ENCODE measurements at regions not wholly inside any gene's neighbourhood (a gene's known extent, or its start where the extent isn't known, plus 50 kb on each side); places are given as distances from the start of the nearest gene placed in this dataset.

DNA sequence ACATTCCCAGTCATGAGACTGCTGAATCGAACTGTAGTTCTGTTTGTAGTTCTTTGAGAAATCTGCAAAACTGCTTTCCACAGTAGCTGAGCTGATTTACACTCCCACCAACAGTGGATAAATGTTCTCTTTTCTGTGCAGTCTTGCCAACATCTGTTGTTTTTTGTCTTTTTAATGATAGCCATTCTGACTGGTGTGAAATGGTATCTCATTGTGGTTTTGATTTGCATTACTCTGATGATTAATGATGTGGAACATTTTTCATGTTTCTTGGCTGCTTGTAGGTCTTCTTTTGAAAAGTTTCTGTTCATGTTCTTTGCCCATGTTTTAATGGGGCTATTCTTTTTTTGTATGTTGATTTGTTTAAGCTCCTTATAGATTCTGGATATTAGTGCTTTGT is 187.3 kb upstream of the TLE4 start:
- TF ChIP-seq, protein P1, sequence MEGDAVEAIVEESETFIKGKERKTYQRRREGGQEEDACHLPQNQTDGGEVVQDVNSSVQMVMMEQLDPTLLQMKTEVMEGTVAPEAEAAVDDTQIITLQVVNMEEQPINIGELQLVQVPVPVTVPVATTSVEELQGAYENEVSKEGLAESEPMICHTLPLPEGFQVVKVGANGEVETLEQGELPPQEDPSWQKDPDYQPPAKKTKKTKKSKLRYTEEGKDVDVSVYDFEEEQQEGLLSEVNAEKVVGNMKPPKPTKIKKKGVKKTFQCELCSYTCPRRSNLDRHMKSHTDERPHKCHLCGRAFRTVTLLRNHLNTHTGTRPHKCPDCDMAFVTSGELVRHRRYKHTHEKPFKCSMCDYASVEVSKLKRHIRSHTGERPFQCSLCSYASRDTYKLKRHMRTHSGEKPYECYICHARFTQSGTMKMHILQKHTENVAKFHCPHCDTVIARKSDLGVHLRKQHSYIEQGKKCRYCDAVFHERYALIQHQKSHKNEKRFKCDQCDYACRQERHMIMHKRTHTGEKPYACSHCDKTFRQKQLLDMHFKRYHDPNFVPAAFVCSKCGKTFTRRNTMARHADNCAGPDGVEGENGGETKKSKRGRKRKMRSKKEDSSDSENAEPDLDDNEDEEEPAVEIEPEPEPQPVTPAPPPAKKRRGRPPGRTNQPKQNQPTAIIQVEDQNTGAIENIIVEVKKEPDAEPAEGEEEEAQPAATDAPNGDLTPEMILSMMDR (IDR thresholded peaks at IDR 0.05), result no peak
- no peak overlapping the region for H3K4me3 ChIP-seq
- no peak overlapping the region for H3K27ac ChIP-seq
- H3K27me3 ChIP-seq, result no peaks in the 10 kb centered on the region
- H3K36me3 ChIP-seq, result no peaks in the 10 kb centered on the region
- DNase-seq (ENCODE audit: low spot score), result no peak
- H3K4me1 ChIP-seq, result no peaks in the 10 kb centered on the region
- no peaks in the 10 kb centered on the region for H3K9me3 ChIP-seq

DNA sequence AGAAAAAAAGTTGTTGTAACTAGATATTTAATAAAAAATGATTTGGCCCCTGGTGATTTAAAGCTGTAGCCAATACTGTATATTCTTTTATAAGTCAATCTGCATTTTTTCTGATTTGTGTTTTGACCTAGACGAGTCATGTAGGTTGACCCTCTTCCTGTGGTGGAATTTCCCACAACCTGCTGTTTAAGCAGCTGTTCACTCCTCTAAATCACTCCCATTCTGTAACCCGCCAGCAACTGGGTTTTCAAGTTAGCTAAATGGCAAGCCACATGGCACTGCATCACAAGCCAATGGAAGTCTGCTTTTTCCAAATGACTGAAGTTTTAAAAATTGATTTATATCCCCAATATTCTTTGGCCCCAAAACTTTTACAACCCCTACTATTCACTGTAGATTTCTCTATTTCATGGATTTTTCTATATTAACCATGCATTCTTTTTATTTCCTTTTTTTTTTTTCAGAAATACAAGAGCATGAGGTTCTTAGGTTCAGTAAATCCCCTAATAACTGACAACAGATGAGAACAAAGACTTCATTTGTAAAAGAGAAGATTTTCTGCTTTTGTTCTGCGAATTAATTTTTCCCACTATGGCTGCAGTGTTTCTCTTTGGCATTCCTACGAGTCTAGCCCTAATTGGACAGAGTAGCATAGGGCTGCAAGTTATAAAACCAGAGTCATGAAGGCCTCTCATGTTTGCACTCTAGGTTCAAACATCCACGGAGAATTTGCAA is 184.5 kb upstream of the TLE4 start:
- H3K4me1 ChIP-seq, result no peaks in the 10 kb centered on the region
- H3K27ac ChIP-seq, result no peak overlapping the region
- no peaks in the 10 kb centered on the region for H3K27me3 ChIP-seq
- H3K9me3 ChIP-seq, result no peaks in the 10 kb centered on the region
- TF ChIP-seq, protein P1 (IDR thresholded peaks at IDR 0.05), result no peak
- H3K4me3 ChIP-seq, result no peak overlapping the region
- no peak for DNase-seq (ENCODE audit: low spot score)
- no peaks in the 10 kb centered on the region for H3K36me3 ChIP-seq

DNA sequence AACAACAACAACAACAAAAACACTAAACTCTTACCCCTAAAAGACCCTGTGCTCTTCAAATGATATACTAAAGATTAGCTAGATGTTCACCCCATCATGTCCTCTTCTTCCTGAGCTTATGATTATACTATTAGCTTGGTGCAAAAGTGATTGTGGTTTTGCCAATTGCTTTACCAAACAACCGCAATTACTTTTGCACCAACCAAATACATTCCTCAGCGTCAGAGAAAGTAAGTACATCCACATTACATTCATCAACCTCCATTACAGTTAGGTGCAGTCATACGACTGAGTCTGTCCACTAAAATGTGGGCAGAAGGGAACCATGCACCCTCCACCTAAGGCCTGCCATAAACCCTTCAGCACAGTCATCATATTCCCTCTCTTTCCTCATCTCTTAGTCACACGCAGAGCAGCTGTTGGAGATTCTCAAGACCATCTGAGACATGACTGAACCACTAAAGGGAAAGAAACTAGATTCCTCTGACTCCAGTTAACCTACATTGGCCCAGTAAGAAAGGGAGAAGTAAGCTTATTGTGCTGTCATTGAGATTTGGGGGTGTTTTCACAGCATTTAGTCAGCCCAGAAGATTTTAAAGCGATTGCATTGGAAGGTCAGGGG is 181.6 kb upstream of the TLE4 start:
- Histone ChIP-seq H3K4me1 (no peaks in the 10 kb centered on the region), H3K27ac (no peak overlapping the region), H3K36me3 (no peaks in the 10 kb centered on the region), H3K27me3 (no peaks in the 10 kb centered on the region), H3K4me3 (no peak overlapping the region), H3K9me3 (no peaks in the 10 kb centered on the region)
- TF ChIP-seq, protein P1 (IDR thresholded peaks at IDR 0.05), result no peak
- DNase-seq (ENCODE audit: low spot score), result no peak

DNA sequence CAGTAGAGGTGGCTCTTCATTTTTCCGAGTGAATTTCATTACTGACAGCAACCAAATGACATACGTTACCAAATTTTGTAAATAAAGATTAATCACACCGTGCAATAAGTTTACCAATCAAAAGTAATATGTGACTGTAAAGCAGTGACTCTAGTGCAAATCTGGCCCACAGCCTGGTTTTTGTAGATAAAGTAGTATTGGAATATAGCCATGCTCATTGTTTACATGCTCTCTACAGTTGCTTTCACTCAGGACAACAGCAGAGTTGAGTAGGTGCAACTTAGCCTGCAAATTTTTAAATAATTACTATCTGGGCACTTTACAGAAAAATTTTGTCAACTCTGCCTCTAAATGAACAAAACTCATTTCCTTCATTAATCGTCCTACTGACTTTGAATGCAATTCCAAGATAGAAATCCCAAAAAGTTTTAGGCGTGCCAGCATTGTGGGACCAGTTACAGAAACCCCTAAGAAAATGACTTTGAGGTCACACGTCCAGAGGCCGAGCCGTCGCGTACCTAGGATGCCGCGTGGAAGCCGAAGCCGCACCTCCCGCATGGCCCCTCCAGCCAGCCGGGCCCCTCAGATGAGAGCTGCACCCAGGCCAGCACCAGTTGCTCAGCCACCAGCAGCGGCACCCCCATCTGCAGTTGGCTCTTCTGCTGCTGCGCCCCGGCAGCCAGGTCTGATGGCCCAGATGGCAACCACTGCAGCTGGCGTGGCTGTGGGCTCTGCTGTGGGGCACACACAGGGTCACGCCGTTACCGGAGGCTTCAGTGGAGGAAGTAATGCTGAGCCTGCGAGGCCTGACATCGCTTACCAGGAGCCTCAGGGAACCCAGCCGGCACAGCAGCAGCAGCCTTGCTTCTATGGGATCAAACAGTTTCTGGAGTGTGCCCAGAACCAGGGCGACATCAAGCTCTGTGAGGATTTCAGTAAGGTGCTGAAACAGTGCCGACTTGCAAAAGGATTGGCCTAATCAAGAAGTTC is 180.7 kb upstream of the TLE4 start:
- no peak overlapping the region for H3K4me3 ChIP-seq
- H3K9me3 ChIP-seq, result no peaks in the 10 kb centered on the region
- no peaks in the 10 kb centered on the region for H3K27me3 ChIP-seq
- H3K36me3 ChIP-seq, result no peaks in the 10 kb centered on the region
- H3K27ac ChIP-seq, result no peak overlapping the region
- H3K4me1 ChIP-seq, result no peaks in the 10 kb centered on the region
- no peak for DNase-seq (ENCODE audit: low spot score)
- TF ChIP-seq, protein P1 (IDR thresholded peaks at IDR 0.05), result no peak

DNA sequence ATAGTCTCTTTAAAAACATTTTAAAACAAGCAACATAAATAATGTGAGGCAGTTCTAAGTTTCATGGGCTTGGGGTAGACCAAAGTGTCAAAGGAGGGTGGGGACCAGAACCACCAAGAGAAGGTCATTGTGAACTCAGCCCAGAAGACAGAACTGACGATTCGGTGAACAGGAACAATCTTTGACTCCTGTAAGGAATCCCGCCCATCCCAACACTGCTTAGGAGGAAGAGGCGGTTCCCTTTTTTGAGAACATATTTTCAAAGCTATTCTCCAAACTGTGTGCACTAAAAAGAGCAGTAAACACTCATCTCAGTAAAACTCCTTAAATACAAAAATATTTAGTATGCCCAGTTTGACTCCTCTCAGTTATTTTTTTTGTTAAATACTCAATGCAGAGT is 176.5 kb upstream of the TLE4 start:
- Histone ChIP-seq H3K4me3 (no peak overlapping the region), H3K27ac (no peak overlapping the region), H3K9me3 (no peaks in the 10 kb centered on the region), H3K4me1 (no peaks in the 10 kb centered on the region), H3K27me3 (no peaks in the 10 kb centered on the region), H3K36me3 (no peaks in the 10 kb centered on the region)
- no peak for DNase-seq (ENCODE audit: low spot score)
- TF ChIP-seq, protein P1 (IDR thresholded peaks at IDR 0.05), result no peak
